Activated T-cell treated with anti-CD3 and anti-CD28 coated beads, Interleukin-2, amount 50 U/mL, for 48 hours (primary cell): ENCODE measurements at regions not wholly inside any gene's neighbourhood (a gene's known extent, or its start where the extent isn't known, plus 50 kb on each side); places are given as distances from the start of the nearest gene placed in this dataset.

Source experiments
- DNase-seq, 2 experiments: peaks; one replicate each; pipeline ENCODE4 v3.0.0-alpha.2; 2020

- DNase-seq: no peak
Measured at GRCh38 chr4:176843710-176844109, 51.0 kb upstream of the VEGFC start.

GRCh38 chr4:176844448-176844847, 51.7 kb upstream of the VEGFC start:
- no peak for DNase-seq

GRCh38 chr4:176845636-176846035, 52.9 kb upstream of the VEGFC start:
- no peak for DNase-seq

GRCh38 chr4:176849076-176849475, 56.4 kb upstream of the VEGFC start:
- DNase-seq: no peak

- no peak for DNase-seq
Measured at GRCh38 chr4:176850436-176850835, 57.7 kb upstream of the VEGFC start.

GRCh38 chr4:176856421-176856820, 63.7 kb upstream of the VEGFC start:
- DNase-seq: no peak

GRCh38 chr4:176858839-176859238, 66.1 kb upstream of the VEGFC start:
- DNase-seq: no peak

- DNase-seq: no peak
Measured at GRCh38 chr4:176864238-176864637, 71.5 kb upstream of the VEGFC start.

GRCh38 chr4:176868676-176869075, 76.0 kb upstream of the VEGFC start:
- no peak for DNase-seq

- no peak for DNase-seq
Measured at GRCh38 chr4:176872461-176872860, 79.7 kb upstream of the VEGFC start.

- DNase-seq: no peak
Measured at GRCh38 chr4:176874721-176875445, 82.2 kb upstream of the VEGFC start.

GRCh38 chr4:176875446-176875930, 82.8 kb upstream of the VEGFC start:
- no peak for DNase-seq

- no peak for DNase-seq
Measured at GRCh38 chr4:176879380-176880116, 86.8 kb upstream of the VEGFC start.

- no peak for DNase-seq
Measured at GRCh38 chr4:176882206-176882605, 89.5 kb upstream of the VEGFC start.

- no peak for DNase-seq
Measured at GRCh38 chr4:176883108-176883550, 90.4 kb upstream of the VEGFC start.

GRCh38 chr4:176883681-176884418, 91.1 kb upstream of the VEGFC start:
- no peak for DNase-seq

- no peak for DNase-seq
Measured at GRCh38 chr4:176885224-176885623, 92.5 kb upstream of the VEGFC start.

GRCh38 chr4:176886135-176886534, 93.4 kb upstream of the VEGFC start:
- DNase-seq: no peak

- DNase-seq: no peak
Measured at GRCh38 chr4:176889776-176890175, 97.1 kb upstream of the VEGFC start.

GRCh38 chr4:176894498-176894897, 101.8 kb upstream of the VEGFC start:
- no peak for DNase-seq

- no peak for DNase-seq
Measured at GRCh38 chr4:176896211-176896610, 103.5 kb upstream of the VEGFC start.

GRCh38 chr4:176897226-176897625, 104.5 kb upstream of the VEGFC start:
- DNase-seq: no peak

GRCh38 chr4:176898791-176899190, 106.1 kb upstream of the VEGFC start:
- no peak for DNase-seq
